ENCODE measurements at regions not wholly inside any gene's neighbourhood (a gene's known extent, or its start where the extent isn't known, plus 50 kb on each side); places are given as distances from the start of the nearest gene placed in this dataset.
"Not testable (repeated sequence)": the region's sequence is repeated elsewhere in the genome, so short reads cannot be mapped to it uniquely, and the experiment has no call there.

GRCh38 chr3:82128271-82128670 lies 366.8 kb upstream of the GBE1 start:
- H3K36me3 ChIP-seq (ENCODE audit: low read length): no peaks in the 10 kb centered on the region
- H4K20me1 ChIP-seq (ENCODE audit: low read depth, low read length): no peaks in the 10 kb centered on the region
- H3K4me3 ChIP-seq (ENCODE audit: insufficient read depth, low read length, poor library complexity, severe bottlenecking): no peak overlapping the region
- H2AFZ ChIP-seq (ENCODE audit: low read depth, low read length, severe bottlenecking): no peak overlapping the region
- H3K27me3 ChIP-seq (ENCODE audit: low read length): no peaks in the 10 kb centered on the region
- H3K9ac ChIP-seq (ENCODE audit: low read length): no peak overlapping the region
- no peaks in the 10 kb centered on the region for H3F3A ChIP-seq (ENCODE audit: insufficient read depth)
- no peaks in the 10 kb centered on the region for H3K9me2 ChIP-seq (replicated peaks; ENCODE audit: insufficient read depth, low read length)
- H3K4me2 ChIP-seq (ENCODE audit: low read depth, low read length, poor library complexity, severe bottlenecking): no peak overlapping the region
- TF ChIP-seq CTCF (IDR thresholded peaks at IDR 0.05; ENCODE audit: insufficient read depth, low read length, poor library complexity, severe bottlenecking) (no peak), EZH2phosphoT487 (conservative IDR thresholded peaks at IDR 0.05; ENCODE audit: low read length) (no peak)
- H3K9me3 ChIP-seq (ENCODE audit: insufficient read depth, low read length): no peaks in the 10 kb centered on the region
- H3K27ac ChIP-seq (ENCODE audit: low read depth, low read length): no peak overlapping the region
- H3K79me2 ChIP-seq (ENCODE audit: insufficient read depth, low read length): no peaks in the 10 kb centered on the region

GRCh38 chr3:82122554-82123345 lies 361.3 kb upstream of the GBE1 start:
- no peak overlapping the region for H3K9ac ChIP-seq (ENCODE audit: low read length)
- H4K20me1 ChIP-seq (ENCODE audit: low read depth, low read length): no peaks in the 10 kb centered on the region
- H3F3A ChIP-seq (ENCODE audit: insufficient read depth): no peaks in the 10 kb centered on the region
- H3K4me3 ChIP-seq (ENCODE audit: insufficient read depth, low read length, poor library complexity, severe bottlenecking): no peak overlapping the region
- H3K9me2 ChIP-seq (replicated peaks; ENCODE audit: insufficient read depth, low read length): no peaks in the 10 kb centered on the region
- H3K9me3 ChIP-seq (ENCODE audit: insufficient read depth, low read length): no peaks in the 10 kb centered on the region
- TF ChIP-seq CTCF (IDR thresholded peaks at IDR 0.05; ENCODE audit: insufficient read depth, low read length, poor library complexity, severe bottlenecking) (no peak), EZH2phosphoT487 (conservative IDR thresholded peaks at IDR 0.05; ENCODE audit: low read length) (no peak)
- H3K4me2 ChIP-seq (ENCODE audit: low read depth, low read length, poor library complexity, severe bottlenecking): no peak overlapping the region
- H3K36me3 ChIP-seq (ENCODE audit: low read length): no peaks in the 10 kb centered on the region
- H2AFZ ChIP-seq (ENCODE audit: low read depth, low read length, severe bottlenecking): peak overlapping the region; percentile 7
- H3K27ac ChIP-seq (ENCODE audit: low read depth, low read length): no peak overlapping the region
- H3K79me2 ChIP-seq (ENCODE audit: insufficient read depth, low read length): no peaks in the 10 kb centered on the region
- H3K27me3 ChIP-seq (ENCODE audit: low read length): no peaks in the 10 kb centered on the region

DNA sequence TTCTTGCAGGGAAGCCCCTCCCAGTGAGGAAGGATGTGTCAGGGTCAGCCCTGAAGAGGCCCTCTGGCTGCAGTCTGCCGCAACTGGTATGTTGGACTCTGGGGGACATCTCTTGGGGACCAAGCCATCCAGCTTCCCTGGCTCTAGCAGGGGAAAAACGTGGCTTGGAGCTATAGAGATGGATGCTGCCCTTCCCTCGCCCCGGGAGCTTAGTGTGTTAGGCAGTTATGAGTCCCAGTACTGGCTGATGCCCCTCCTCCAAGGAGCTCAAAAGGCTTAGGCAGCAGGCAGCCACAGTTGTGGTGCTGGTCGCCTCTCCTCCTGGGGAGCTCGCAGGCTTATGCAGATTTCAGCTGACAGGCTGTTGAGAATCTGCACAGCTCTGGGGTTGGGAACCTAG lies 353.1 kb upstream of the GBE1 start:
- no peak overlapping the region for H3K9ac ChIP-seq (ENCODE audit: low read length)
- no peaks in the 10 kb centered on the region for H3K9me2 ChIP-seq (replicated peaks; ENCODE audit: insufficient read depth, low read length)
- TF ChIP-seq EZH2phosphoT487 (conservative IDR thresholded peaks at IDR 0.05; ENCODE audit: low read length) (no peak), CTCF (IDR thresholded peaks at IDR 0.05; ENCODE audit: insufficient read depth, low read length, poor library complexity, severe bottlenecking) (no peak)
- no peaks in the 10 kb centered on the region for H3K36me3 ChIP-seq (ENCODE audit: low read length)
- H3K4me3 ChIP-seq (ENCODE audit: insufficient read depth, low read length, poor library complexity, severe bottlenecking): no peak overlapping the region
- H3K27ac ChIP-seq (ENCODE audit: low read depth, low read length): no peak overlapping the region
- H3K9me3 ChIP-seq (ENCODE audit: insufficient read depth, low read length): no peaks in the 10 kb centered on the region
- no peaks in the 10 kb centered on the region for H3F3A ChIP-seq (ENCODE audit: insufficient read depth)
- H2AFZ ChIP-seq (ENCODE audit: low read depth, low read length, severe bottlenecking): no peak overlapping the region
- H3K27me3 ChIP-seq (ENCODE audit: low read length): no peaks in the 10 kb centered on the region
- no peak overlapping the region for H3K4me2 ChIP-seq (ENCODE audit: low read depth, low read length, poor library complexity, severe bottlenecking)
- H3K79me2 ChIP-seq (ENCODE audit: insufficient read depth, low read length): no peaks in the 10 kb centered on the region
- no peaks in the 10 kb centered on the region for H4K20me1 ChIP-seq (ENCODE audit: low read depth, low read length)

DNA sequence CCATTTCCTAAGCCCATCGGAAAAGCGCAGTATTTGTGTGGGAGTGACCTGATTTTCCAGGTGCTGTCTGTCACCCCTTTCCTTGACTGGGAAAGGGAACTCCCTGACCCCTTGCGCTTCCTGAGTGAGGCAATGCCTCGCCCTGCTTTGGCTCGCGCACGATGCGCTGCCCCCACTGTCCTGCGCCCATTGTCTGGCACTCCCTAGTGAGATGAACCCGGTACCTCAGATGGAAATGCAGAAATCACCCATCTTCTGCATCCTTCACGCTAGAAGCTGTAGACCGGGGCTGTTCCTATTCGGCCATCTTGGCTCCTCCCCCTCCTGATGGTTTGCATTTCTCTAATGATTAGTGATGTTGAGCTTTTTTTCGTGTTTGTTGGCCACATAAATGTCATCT lies 349.3 kb upstream of the GBE1 start:
- H3K9me3 ChIP-seq (ENCODE audit: insufficient read depth, low read length): not testable (repeated sequence)

More for the DNA sequence above, 349.3 kb upstream of the GBE1 start:
- not testable (repeated sequence) for H3K4me2 ChIP-seq (ENCODE audit: low read depth, low read length, poor library complexity, severe bottlenecking); H3K79me2 ChIP-seq (ENCODE audit: insufficient read depth, low read length); H3K4me3 ChIP-seq (ENCODE audit: insufficient read depth, low read length, poor library complexity, severe bottlenecking); H3K36me3 ChIP-seq (ENCODE audit: low read length); H3K9ac ChIP-seq (ENCODE audit: low read length); H2AFZ ChIP-seq (ENCODE audit: low read depth, low read length, severe bottlenecking); H3F3A ChIP-seq (ENCODE audit: insufficient read depth); H3K27me3 ChIP-seq (ENCODE audit: low read length); H3K9me2 ChIP-seq (replicated peaks; ENCODE audit: insufficient read depth, low read length); H4K20me1 ChIP-seq (ENCODE audit: low read depth, low read length); H3K27ac ChIP-seq (ENCODE audit: low read depth, low read length)

Measured in SU-DHL-6 (cell line).